ENCODE measurements at regions not wholly inside any gene's neighbourhood (a gene's known extent, or its start where the extent isn't known, plus 50 kb on each side); places are given as distances from the start of the nearest gene placed in this dataset.

DNA sequence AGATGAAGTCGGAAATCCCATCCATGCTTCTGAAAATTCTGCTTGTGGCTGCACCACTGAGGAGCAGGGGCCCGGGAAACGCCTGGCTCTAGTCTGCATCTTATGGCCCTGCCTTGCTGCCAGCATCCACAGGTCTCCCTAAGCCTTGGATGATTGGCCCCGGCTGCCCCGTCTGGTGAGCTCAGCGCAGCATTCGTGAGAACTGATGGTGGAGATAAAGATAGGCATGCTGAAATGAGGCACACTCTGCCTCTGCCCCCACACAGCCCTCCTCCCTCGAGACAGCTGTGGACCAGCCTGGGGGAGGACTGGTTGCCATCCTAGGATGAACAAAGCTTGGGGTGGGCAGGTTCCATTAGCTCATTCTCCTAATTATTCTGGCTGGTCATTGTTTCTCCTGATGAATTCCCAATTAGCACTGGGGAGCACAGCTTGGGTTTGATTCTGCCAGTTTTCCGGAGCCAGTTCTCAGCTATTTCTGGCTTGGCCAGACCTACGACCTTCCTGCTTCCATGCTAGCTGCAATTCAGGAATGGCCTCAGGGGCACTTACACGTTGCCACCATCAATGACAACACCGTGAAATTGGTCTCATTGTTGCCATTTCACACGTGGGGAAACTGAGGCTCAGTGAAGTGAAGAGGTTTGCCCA is 62.8 kb upstream of the CPEB4 start:
- TF ChIP-seq PHF8 (conservative IDR thresholded peaks at IDR 0.05; ENCODE audit: low read depth, low read length) (no peak), EZH2 (IDR thresholded peaks at IDR 0.05; ENCODE audit: low read depth, low read length, severe bottlenecking) (no peak), ZNF274 (IDR thresholded peaks at IDR 0.05; ENCODE audit: borderline replicate concordance, extremely low read depth, low read length) (no peak), POLR2A (IDR thresholded peaks at IDR 0.05; ENCODE audit: control extremely low read depth in 1 of 2, low read depth in 2 of 2, low read length in 2 of 2) (no peak)
- TF ChIP-seq, protein P1, sequence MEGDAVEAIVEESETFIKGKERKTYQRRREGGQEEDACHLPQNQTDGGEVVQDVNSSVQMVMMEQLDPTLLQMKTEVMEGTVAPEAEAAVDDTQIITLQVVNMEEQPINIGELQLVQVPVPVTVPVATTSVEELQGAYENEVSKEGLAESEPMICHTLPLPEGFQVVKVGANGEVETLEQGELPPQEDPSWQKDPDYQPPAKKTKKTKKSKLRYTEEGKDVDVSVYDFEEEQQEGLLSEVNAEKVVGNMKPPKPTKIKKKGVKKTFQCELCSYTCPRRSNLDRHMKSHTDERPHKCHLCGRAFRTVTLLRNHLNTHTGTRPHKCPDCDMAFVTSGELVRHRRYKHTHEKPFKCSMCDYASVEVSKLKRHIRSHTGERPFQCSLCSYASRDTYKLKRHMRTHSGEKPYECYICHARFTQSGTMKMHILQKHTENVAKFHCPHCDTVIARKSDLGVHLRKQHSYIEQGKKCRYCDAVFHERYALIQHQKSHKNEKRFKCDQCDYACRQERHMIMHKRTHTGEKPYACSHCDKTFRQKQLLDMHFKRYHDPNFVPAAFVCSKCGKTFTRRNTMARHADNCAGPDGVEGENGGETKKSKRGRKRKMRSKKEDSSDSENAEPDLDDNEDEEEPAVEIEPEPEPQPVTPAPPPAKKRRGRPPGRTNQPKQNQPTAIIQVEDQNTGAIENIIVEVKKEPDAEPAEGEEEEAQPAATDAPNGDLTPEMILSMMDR (IDR thresholded peaks at IDR 0.05; ENCODE audit: control extremely low read depth in 1 of 3, insufficient read depth in 1 of 3, low read depth in 1 of 3, low read length in 3 of 3) = no peak
